GM18858 (cell line): ENCODE measurements at regions not wholly inside any gene's neighbourhood (a gene's known extent, or its start where the extent isn't known, plus 50 kb on each side); places are given as distances from the start of the nearest gene placed in this dataset.
"Not testable (repeated sequence)": the region's sequence is repeated elsewhere in the genome, so short reads cannot be mapped to it uniquely, and the experiment has no call there.

Experiments used
- ATAC-seq: cut with Tn5 transposase; IDR thresholded peaks from one replicate; pipeline ENCODE4 v1.9.1; 2021; ENCODE audit not compliant: unreplicated experiment

DNA sequence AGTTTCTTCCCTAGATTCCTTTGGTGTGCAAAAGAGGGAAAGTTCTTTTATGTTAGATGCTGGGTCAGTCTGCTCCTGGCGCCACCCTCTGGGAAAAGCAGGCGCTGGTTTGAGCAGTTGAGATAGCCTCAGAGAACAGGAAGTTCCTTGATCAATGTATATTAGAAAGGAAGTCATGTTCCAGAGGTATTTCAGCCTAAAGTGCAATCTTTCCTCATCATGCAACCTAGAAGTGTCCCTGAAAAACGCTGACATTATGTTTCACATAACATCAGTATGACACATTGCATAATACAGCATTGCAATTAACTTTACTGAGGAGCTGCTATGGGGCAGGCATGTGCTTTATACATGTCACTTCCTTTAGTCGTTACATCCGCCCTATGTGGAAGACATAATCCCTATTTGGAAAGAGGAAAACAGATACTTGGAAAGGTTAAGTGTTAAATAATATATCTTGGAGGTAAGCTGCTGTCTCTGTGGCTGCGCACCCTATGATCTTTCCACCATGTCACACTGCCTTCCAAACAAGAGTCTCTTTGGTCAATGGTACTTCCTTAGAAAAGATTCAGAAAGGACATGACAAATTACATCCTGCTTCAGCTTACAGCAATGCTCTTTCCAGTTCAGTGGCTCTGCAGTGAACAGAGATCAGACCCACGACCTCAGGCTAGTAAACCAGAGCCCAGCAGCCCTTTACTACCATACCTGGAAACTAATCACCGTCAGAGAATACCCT lies 369.7 kb downstream of the RAD51AP2 start:
- no peak for ATAC-seq

DNA sequence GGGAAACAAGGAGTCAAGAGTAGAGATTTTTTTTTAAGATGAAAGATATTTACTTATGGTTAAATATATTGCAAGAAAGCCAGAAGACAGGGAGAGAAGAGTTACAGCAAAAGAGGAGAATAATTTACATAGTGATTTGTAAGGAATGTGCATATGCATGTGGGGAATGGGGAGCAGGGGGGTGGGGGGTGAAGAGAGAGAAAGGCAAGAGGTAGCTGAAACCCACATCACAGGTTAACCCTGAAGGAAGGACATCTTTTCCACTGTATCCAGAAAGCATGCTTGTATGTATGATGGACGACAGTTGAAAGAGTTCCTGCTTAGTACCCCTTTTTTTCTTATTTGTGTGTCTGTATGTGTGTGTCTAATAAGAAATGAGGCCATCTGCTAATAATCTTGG lies 371.9 kb downstream of the RAD51AP2 start:
- ATAC-seq = no peak

DNA sequence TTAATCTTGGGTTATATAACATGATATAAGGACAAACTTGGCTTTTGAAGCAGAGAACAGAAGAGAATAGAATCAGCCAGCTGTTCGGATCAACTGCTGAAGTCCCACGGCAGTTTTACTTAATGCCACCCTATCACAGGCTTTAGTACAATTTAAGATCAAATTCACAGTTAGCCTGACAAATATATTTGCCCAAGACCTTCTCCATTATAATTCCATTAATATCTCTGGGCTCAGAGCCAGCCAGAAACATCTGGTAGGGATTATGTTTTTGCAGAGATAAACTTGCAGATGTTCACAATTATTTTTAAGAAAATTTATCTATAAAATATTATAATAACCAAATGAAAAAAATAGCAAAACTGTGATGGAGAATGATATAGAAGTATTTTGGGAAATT lies 381.4 kb downstream of the RAD51AP2 start:
- ATAC-seq = no peak

DNA sequence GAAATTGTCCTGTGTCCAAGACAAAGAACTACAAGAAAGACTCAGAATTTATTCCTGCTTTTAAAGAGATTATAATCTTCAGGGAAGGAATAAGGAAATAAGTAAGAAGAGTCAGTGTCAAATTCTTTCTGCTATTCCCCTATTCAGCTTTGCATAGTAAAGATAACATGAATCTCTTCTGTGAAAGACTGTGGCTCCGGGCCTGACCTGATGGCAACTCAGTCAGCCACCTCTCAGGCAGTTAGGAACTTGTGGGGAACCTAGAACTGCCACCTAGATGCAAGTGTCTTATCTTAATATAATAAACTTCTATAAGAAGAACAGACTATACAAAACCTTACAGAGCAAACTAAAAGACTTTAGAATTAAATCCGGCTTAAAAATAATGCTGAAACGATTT lies 382.0 kb downstream of the RAD51AP2 start:
- no peak for ATAC-seq

DNA sequence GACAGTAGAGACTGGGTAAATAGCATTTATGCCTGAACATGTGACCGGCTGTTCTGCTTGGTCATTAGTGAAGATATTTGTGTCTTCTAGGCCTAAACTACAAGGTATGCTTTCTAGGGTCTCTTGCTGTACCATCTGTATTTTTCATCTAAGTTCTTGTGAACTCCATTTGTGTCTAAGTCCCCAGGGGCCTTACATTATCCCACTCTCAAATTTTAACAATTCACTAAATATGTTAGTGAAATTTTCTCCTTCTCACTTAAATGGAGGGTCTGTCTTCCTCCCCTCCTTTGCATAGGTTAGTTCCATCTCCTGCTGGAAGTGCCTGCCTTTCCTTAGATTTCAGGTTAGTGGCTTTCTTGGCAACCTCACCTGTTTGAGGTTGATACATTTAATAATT lies 382.6 kb downstream of the RAD51AP2 start:
- no peak for ATAC-seq

DNA sequence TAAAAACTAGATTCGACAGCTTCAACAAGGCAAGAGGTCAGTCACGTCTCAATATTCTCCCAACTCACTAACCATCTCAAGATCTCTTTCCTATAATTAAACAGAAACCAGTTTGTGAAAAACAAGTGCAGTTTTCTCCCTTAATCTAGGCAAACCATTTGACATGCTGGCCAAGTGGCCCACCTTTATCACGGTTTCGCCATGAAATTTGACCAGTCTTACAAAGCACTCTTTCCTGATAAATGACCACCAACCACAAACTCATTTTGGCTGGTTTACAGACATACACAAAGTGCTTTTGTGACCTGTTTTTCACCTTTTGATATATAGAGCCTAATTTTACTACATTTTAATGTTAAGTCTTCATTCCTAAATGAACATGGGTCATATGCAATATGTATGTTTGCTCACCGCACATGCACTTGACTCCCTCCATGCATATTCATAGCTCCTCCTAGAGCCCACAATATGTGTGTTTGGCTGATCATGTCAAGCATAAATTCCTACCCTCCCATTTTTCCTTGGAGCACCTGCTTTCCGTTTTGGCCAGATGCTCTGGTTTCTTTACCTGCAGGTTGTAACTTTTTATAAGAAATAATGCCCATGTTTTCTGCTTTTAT lies 385.1 kb downstream of the RAD51AP2 start:
- ATAC-seq = no peak

DNA sequence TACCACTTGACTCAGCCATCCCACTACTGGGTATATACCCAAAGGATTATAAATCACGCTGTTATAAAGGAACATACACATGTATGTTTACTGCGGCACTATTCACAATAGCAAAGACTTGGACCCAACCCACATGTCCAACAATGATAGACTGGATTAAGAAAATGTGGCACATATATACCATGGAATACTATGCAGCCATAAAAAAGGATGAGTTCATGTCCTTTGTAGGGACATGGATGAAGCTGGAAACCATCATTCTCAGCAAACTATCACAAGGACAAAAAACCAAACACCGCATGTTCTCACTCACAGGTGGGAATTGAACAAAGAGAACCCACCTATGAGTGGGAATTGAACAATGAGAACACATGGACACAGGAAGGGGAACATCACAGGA lies 387.6 kb downstream of the RAD51AP2 start:
- ATAC-seq = not testable (repeated sequence)

DNA sequence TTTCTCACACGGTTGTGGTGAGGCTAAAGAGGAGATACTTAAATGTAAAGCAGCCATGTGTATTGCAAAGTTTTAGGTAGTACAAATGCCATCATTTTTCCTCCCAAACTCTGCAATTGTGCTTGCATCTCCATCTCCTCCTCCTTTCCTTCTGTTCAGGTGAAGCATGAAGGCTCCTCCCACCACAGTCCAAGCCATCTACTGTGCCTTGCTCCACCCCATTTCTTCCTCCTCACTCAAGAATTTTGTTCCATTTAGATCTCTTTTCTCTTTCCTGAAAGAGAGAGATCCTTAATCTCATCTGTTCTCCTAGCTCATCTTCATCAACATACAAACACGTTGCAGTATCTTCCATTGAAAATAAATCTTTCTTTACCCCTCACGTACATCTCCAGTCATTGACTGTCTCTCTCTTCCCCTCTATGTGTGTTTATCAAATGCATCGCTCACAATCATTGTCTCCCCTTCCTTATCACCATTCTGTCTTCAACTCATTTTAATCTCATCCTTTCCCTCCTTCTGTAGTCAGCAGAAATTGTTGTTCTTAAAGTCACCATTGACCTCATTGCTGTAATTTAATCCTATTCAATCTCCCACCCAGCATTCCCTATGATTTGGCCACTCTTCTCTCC lies 392.1 kb downstream of the RAD51AP2 start:
- ATAC-seq = no peak

DNA sequence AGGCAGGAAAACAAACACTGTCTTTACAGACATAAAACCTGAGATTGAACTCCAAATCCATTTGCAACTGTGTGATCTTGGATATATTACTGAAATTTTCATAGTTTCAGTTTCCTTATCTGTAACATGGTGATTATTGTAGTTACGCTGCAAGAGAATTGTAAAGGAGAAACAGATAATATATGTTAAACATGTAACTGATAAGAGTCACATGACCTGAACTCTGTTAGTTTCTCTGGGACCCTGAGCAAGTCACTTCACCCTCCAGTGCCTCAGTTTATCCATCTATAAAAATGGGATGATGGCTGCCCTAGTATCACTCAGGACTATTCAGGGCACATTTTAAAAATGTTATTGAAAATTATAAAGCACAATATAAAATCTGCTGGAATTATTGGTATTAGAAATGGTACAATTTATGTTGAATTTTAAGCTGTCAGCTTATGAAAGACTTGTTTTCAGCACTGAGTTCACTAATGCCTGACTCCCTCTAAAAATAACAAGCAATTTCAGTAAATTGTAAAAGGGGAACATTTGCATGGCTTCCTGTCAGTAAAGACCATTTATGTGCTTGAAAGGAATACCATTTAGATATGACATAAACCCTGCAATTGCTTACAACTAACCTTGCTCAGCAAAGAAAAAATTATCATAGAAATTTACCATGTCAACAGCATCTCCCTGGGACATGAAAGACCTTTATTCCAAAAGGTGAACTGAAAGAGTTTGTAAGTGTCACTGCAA lies 393.5 kb downstream of the RAD51AP2 start:
- ATAC-seq = no peak

DNA sequence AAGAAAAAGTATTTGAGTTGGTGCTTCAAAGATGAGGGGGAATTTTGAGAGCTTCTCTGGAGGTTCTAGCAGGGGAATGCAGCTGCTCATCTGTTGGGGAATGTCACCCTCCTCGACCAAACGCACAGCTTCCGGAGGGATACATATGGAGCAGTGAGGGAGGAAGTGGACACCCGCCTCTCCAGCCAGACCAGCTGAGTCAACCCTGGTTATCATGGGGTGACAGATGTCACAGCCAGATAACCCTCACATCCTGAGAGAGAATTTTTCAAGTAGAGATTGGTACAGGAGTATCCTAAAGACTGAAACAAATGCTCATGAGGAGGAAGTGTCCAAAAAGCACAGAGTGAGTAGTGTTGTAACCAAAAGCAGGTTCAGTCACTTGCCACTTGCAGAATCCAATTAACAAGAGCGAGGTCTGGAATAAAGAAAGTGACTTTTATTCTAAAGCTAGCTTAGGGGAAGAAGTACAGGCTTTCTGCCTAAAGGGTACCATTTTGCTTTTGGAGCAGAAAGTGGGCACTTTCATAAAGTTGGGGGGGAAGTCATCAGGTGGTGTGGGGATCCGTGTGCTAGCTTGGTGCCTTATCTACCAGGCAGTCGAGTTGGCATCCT lies 395.2 kb downstream of the RAD51AP2 start:
- no peak for ATAC-seq

DNA sequence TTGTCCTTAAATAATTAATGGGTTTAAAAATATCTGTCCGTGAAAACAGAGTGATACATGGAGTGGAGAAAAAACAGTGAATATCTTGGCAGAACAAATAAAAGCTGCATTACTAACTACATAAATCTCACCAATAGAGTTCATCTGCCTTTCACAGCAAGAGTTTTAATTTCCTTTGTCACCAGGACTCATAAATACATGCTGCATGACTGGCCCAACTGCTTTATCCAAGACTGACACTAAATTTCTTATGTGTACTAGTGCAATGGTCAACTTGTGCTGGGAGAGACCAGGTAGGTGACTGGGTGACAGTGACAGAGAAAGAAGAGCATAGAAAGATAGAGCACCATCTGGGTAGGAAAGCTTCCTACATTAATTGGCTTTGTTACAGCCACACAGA lies 402.8 kb downstream of the RAD51AP2 start:
- ATAC-seq = no peak

DNA sequence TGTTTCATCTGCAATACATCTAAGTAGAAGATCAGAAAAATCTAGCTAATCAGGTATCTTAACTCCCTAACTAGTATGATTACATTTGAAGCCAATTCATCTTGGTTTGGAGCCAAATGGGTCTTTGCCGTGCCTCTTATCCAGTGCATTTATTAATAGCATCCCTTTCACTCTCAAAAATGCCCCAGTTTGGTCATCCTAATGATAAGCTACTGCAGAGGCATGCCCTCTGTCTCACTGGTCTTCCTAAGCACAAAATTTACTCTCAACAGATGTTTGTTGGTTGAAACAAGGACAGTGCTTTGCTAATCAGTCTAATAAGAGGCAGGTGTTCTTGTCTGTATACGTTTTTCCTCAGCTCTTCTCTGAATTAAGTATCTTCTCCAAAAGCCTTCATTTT lies 403.2 kb downstream of the RAD51AP2 start:
- ATAC-seq = no peak

DNA sequence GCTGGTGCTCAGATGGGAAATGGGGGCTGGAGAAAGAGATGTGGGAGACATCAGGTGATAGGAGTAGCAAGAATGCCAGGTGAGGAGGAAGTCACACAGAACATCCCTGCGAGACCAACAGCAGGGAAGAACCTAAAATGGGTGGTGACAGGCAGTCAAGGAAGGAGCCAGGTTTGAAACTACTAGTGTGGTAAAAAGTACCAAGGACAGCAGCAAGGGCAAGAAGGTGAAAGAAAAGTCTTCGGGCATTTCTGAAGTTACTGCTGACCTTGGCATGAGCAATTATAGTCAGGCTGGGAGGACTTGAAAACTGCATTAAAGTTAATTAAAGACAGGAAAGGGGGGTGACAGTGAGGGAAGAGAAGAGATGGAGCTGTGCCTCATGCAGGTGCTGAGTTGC lies 410.4 kb downstream of the RAD51AP2 start:
- no peak for ATAC-seq

DNA sequence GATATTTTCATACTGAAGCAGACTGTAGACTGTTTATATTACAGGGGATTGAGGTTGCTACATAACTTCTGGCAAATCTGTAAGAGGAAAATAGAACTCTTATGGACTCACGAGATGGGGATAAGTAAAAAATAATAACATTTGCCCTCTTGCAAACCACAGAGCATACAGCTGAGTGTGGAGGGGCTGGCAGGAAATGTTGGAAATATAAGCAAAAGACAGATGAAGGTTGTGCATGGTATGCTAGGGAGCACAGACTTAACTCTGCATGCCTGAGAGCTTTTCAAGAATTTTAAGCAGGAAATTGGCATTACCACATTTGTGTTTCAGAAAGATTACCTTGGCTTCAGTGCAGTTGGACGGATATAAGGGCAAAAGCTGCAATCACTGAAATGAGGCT lies 411.1 kb downstream of the RAD51AP2 start:
- ATAC-seq = no peak

DNA sequence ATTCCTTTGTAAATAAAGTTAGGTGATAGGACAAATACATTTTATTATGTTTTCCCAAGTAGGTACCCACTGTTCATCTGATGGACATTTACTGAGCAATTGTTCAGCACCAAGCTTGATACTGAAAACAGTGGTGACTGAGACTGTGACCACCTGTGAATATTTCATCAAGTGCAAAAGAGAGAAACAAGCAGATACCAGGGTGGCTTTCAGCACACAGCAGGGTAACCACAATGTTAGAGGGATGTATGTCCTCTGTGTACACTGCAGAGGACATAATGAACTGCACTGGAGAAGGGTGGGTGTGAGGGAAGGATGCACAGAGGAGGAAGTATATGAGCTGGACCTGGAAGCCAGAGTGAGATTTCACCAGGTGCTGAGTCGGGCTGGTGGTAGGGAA lies 411.8 kb downstream of the RAD51AP2 start:
- ATAC-seq = no peak

DNA sequence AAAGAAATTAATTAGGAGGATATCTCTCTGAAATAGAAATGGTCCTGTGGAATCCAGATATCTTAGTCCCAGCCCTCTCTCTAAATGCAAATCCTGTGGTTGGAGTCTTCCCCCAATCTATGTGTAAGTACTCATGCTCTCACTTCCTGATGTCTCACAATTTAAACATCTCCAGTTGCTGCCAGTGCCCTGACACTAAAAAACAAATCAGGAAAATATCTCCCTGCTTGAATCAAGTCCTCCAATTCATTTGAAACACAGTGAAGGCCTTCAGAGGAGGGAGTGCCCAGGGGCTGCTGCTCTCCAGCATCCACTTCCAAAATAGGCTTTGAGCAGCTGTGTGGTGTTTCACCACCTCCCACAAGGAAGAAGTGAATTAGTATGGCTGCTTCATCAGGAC lies 413.8 kb downstream of the RAD51AP2 start:
- peak; percentile 77 for ATAC-seq

DNA sequence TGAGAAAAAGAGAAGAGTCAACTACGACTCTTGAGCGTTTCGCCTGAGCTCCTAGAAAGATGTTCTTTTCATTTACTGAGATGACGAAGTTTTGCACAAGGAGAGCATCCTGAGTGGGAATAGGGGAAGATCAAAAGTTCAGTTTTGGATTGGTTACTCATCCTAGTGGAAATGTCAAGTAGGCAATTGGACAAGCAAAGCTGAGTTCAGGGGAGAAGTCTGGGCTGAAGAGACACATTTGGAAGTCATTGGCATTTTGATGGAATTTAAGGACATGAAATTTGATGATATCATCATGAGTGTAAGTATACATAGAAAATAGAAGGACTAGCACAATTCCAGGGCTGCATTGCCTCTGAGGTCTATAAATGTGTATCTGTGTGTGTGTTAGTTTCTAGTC lies 416.6 kb downstream of the RAD51AP2 start:
- ATAC-seq = no peak

DNA sequence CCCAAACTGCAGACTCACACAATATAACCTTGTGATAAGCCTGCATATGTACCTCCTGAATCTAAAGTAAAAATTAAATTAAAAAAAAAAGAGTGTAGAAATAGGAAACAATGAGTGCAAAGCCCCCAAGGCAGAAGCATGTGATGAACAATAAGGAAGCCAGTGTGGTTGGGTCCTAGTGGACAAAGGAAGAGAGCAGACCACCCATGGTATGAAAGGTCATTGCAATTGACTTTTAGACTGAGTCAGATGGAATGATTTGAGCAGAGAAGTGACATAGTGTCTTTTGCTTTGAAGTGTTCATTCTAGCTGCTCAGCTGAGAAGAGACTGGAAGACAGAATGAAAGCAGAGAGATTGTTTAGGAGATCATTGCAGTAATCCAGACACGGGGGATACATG lies 417.1 kb downstream of the RAD51AP2 start:
- no peak for ATAC-seq

DNA sequence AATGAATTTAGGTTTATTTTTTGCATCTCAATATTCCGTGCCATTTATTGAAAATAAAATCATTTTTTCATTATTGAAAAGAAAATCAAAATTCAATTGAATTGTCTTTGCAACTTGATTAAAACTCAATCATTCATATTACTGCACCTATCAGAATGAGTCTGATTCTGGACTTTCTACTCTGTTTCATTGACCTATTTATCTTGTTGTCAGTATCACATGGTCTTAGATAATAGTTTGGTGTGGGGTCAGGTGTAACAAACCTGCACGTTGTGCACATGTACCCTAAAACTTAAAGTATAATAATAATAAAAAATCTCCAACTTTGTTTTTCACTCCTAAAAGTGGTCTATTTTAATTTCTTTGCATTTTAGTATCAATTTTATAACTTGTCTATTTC lies 422.9 kb downstream of the RAD51AP2 start:
- no peak for ATAC-seq

DNA sequence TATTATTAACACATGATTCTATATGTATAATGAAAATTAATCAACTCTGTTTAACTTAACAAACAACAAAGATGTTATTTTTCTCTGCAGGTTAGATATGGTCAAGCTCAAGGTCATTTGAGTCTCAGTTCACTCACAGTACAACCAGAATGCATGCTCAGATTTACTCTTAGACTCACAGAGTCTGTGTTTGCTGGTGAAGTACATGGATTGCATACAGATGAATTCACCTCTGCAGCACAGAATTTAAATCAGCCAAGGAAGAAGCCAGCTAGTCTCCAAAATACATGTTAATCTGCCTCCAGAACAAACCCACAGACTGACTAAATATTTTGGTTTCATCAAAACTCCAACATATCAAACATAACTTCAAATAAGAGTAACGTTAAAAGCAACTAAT lies 424.5 kb downstream of the RAD51AP2 start:
- ATAC-seq = no peak

DNA sequence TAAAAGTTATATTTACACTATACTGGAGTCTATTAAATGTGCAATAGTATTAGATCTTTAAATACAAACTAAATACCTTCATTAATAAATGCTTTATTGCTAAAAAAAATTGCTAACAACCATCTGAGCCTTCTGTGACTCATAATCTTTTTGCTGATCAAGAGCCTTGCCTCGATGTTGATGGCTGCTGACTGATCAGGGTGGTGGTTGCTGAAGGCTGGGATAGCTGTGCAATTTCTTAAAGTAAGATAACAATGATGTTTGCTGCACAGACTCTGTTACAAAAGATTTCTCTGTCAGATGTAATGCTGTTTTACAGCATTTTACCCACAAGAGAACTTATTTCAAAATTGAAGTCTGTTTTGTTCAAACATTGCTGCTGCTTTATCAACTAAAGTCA lies 421.4 kb upstream of the CYRIA start:
- no peak for ATAC-seq
